ENCODE measurements at regions not wholly inside any gene's neighbourhood (a gene's known extent, or its start where the extent isn't known, plus 50 kb on each side); places are given as distances from the start of the nearest gene placed in this dataset.

- TF ChIP-seq, protein P1, sequence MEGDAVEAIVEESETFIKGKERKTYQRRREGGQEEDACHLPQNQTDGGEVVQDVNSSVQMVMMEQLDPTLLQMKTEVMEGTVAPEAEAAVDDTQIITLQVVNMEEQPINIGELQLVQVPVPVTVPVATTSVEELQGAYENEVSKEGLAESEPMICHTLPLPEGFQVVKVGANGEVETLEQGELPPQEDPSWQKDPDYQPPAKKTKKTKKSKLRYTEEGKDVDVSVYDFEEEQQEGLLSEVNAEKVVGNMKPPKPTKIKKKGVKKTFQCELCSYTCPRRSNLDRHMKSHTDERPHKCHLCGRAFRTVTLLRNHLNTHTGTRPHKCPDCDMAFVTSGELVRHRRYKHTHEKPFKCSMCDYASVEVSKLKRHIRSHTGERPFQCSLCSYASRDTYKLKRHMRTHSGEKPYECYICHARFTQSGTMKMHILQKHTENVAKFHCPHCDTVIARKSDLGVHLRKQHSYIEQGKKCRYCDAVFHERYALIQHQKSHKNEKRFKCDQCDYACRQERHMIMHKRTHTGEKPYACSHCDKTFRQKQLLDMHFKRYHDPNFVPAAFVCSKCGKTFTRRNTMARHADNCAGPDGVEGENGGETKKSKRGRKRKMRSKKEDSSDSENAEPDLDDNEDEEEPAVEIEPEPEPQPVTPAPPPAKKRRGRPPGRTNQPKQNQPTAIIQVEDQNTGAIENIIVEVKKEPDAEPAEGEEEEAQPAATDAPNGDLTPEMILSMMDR (IDR thresholded peaks at IDR 0.05), result no peak
- TF ChIP-seq POLR2A (IDR thresholded peaks at IDR 0.05), result no peak
Measured at GRCh38 chr4:154039435-154040343, 250.8 kb upstream of the SFRP2 start.
